RKO (cell line): ENCODE measurements at regions not wholly inside any gene's neighbourhood (a gene's known extent, or its start where the extent isn't known, plus 50 kb on each side); places are given as distances from the start of the nearest gene placed in this dataset.

Experiments
- DNase-seq: peaks from one replicate; pipeline ENCODE4 v3.0.0-alpha.2; 2016; ENCODE audit warnings: low spot score

GRCh38 chr16:54677308-54677950, 253.2 kb upstream of the IRX5 start:
- peak; percentile 2 for DNase-seq

GRCh38 chr16:54673313-54673712, 257.4 kb upstream of the IRX5 start:
- no peak for DNase-seq

GRCh38 chr16:54672500-54672899, 258.2 kb upstream of the IRX5 start:
- no peak for DNase-seq

GRCh38 chr16:54657709-54658102, 273.0 kb upstream of the IRX5 start:
- no peak for DNase-seq

GRCh38 chr16:54657058-54657708, 273.5 kb upstream of the IRX5 start:
- DNase-seq = peak; percentile 76

- no peak for DNase-seq
Measured at GRCh38 chr16:54655121-54655590, 275.5 kb upstream of the IRX5 start.

GRCh38 chr16:54654429-54654828, 276.2 kb upstream of the IRX5 start:
- DNase-seq = no peak

- DNase-seq = peak; percentile 8
Measured at GRCh38 chr16:54652201-54652770, 278.4 kb upstream of the IRX5 start.

- DNase-seq = no peak
Measured at GRCh38 chr16:54651440-54652195, 279.0 kb upstream of the IRX5 start.

- no peak for DNase-seq
Measured at GRCh38 chr16:54649876-54650275, 280.8 kb upstream of the IRX5 start.

- no peak for DNase-seq
Measured at GRCh38 chr16:54648575-54648974, 282.1 kb upstream of the IRX5 start.

- DNase-seq = no peak
Measured at GRCh38 chr16:54647725-54648221, 282.9 kb upstream of the IRX5 start.

- DNase-seq = no peak
Measured at GRCh38 chr16:54647216-54647615, 283.4 kb upstream of the IRX5 start.

- no peak for DNase-seq
Measured at GRCh38 chr16:54645345-54645744, 285.3 kb upstream of the IRX5 start.

GRCh38 chr16:54636221-54636793, 294.4 kb upstream of the IRX5 start:
- no peak for DNase-seq

- DNase-seq = no peak
Measured at GRCh38 chr16:54633943-54634362, 296.7 kb upstream of the IRX5 start.

- no peak for DNase-seq
Measured at GRCh38 chr16:54632322-54633220, 298.1 kb upstream of the IRX5 start.

- no peak for DNase-seq
Measured at GRCh38 chr16:54631782-54632181, 298.9 kb upstream of the IRX5 start.

GRCh38 chr16:54630284-54630967, 300.2 kb upstream of the IRX5 start:
- DNase-seq = peak; percentile 8

GRCh38 chr16:54628796-54629625, 301.7 kb upstream of the IRX5 start:
- DNase-seq = no peak
